ENCODE measurements at regions not wholly inside any gene's neighbourhood (a gene's known extent, or its start where the extent isn't known, plus 50 kb on each side); places are given as distances from the start of the nearest gene placed in this dataset.
"Not testable (repeated sequence)": the region's sequence is repeated elsewhere in the genome, so short reads cannot be mapped to it uniquely, and the experiment has no call there.

DNA sequence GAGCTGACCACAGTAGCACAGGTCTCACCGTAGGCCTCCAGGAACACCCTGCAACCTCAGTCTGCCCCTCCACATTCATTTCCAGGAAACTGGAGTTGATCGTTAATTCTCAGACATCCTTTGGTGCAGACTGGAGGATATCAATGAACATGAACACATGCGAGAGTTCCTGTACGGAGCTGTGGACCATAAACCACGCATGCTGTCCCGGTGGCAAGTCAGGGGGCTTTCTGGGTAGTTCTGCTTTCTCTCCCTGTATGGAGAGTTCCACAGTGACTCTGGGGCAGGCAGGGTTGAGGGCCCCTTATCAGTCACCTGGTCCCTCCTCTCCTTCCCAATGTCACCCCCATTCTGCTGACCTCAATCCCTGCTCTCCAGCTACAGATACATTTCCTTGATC is 55.5 kb upstream of the URI1 start:
- H3K9me3 Mint-ChIP-seq (ENCODE audit: insufficient read depth): no peaks in the 10 kb centered on the region
- H3K27ac Mint-ChIP-seq: peak overlapping the region; percentile 27
- H3K36me3 Mint-ChIP-seq (ENCODE audit: low read depth): no peaks in the 10 kb centered on the region
- POLR2A ChIA-PET: no interaction called here
- peaks cover 27% of the 10 kb centered on the region for H3K4me1 Mint-ChIP-seq (ENCODE audit: low read depth)
- H3K27me3 Mint-ChIP-seq (ENCODE audit: low read depth): no peaks in the 10 kb centered on the region
- ATAC-seq: peak; percentile 42
- no peak for DNase-seq
- CTCF ChIA-PET: interaction anchor here (1.1 to 1.6 kb wide), 3 partner anchors 15 to 126 kb away, joined by 3 to 4 read pairs (median 3); no protein-coding TSS in a partner anchor
- no peak overlapping the region for H3K4me3 Mint-ChIP-seq

DNA sequence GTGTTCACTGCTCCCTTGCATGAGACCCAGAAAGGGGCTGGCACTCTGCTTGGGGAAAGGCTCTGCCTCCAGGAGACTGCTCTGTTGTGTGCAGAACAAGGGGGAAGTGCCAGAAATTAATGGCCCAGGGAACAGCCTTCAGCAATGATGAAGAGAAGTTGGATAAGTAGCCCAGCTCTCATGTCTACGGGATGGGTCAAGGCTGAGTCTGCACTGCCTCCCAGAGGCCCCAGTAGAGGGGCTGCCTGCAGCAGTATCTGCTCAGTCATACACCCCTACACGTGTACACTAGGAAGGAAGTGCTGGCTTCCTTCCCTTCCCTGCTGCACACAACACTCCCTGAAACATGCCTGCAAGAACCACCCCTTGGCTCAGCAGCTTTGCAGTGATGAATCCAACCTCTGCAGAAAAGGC is 54.6 kb upstream of the URI1 start:
- no peak overlapping the region for H3K4me3 Mint-ChIP-seq
- DNase-seq (no peak), ATAC-seq (peak; percentile 62)
- H3K4me1 Mint-ChIP-seq (ENCODE audit: low read depth): peaks cover 27% of the 10 kb centered on the region
- CTCF ChIA-PET: interaction anchor here (1.1 to 1.2 kb wide), 2 partner anchors 16 to 33 kb away, joined by 3 read pairs; no protein-coding TSS in a partner anchor
- H3K36me3 Mint-ChIP-seq (ENCODE audit: low read depth): no peaks in the 10 kb centered on the region
- no peaks in the 10 kb centered on the region for H3K27me3 Mint-ChIP-seq (ENCODE audit: low read depth)
- POLR2A ChIA-PET: no interaction called here
- H3K27ac Mint-ChIP-seq: no peak overlapping the region
- no peaks in the 10 kb centered on the region for H3K9me3 Mint-ChIP-seq (ENCODE audit: insufficient read depth)

DNA sequence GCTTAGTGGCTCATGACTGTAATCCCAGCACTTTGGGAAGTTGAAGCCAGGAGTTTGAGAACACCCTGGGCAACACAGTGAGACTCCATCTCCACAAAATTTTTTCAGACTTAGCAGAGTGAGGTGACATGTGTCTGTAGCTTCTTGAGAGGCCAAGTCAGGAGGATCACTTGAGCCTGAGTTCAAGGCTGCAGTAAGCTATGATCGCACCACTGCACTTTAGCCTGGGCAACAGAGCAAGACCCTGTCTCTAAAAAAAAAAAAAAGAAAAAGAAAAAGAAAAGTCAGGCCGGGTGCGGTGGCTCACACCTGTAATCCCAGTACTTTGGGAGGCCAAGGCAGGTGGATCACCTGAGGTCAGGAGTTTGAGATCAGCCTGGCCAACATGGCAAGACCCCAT is 54.0 kb upstream of the URI1 start:
- H3K4me3 Mint-ChIP-seq; H3K9me3 Mint-ChIP-seq (ENCODE audit: insufficient read depth); POLR2A ChIA-PET; DNase-seq; H3K36me3 Mint-ChIP-seq (ENCODE audit: low read depth); ATAC-seq; H3K27me3 Mint-ChIP-seq (ENCODE audit: low read depth); H3K27ac Mint-ChIP-seq: not testable (repeated sequence)
- CTCF ChIA-PET: interaction anchor here (0.9 to 1.1 kb wide), 2 partner anchors 15 to 132 kb away, joined by 3 read pairs; no protein-coding TSS in a partner anchor
- peaks cover 27% of the 10 kb centered on the region for H3K4me1 Mint-ChIP-seq (ENCODE audit: low read depth)

DNA sequence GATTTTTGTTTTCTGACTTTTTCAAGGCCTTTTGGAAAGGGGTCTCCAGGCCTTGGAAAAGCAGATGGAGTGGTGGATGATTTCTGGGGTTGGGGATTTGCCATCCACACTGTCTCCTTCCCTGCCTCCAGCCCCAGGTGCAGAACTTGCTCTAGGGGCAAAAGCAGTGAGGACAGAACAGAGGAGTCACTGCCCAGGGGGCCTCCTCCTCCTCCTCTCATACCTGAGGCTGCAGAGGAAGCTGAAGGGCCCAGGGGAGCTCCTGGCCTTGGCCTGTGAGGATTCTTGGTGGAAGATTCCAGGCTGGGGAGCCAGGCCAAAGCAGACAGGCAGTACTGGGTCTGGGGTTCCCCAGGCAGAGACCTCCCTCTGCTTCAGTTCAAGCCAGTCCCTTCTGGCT is 52.3 kb upstream of the URI1 start:
- CTCF ChIA-PET: no interaction called here
- Mint-ChIP-seq H3K4me3 (no peak overlapping the region), H3K9me3 (ENCODE audit: insufficient read depth) (no peaks in the 10 kb centered on the region), H3K27ac (no peak overlapping the region), H3K27me3 (ENCODE audit: low read depth) (no peaks in the 10 kb centered on the region), H3K4me1 (ENCODE audit: low read depth) (peaks cover 27% of the 10 kb centered on the region), H3K36me3 (ENCODE audit: low read depth) (no peaks in the 10 kb centered on the region)
- POLR2A ChIA-PET: no interaction called here
- DNase-seq (no peak), ATAC-seq (no peak)

DNA sequence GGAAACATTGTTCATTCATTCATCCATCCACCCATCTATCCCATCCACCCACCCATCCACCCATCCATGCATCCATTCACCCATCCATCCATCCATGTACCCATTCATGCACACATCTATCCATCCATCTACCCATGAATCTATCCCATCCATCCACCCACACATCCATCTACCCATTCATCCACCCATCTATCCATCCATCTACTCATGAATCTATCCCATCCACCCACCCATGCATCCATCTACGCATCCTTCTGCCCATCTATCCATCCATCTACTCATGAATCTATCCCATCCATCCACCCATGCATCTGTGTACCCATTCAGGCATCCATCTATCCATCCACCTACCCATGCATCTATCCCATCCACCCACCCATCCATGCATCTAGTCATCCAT is 51.6 kb upstream of the URI1 start:
- no peaks in the 10 kb centered on the region for H3K27me3 Mint-ChIP-seq (ENCODE audit: low read depth)
- no peak for DNase-seq
- no peaks in the 10 kb centered on the region for H3K36me3 Mint-ChIP-seq (ENCODE audit: low read depth)
- no peak for ATAC-seq
- ChIA-PET CTCF (no interaction called here), POLR2A (no interaction called here)
- H3K4me1 Mint-ChIP-seq (ENCODE audit: low read depth): peaks cover 27% of the 10 kb centered on the region
- H3K27ac Mint-ChIP-seq: no peak overlapping the region
- H3K9me3 Mint-ChIP-seq (ENCODE audit: insufficient read depth): no peaks in the 10 kb centered on the region
- no peak overlapping the region for H3K4me3 Mint-ChIP-seq
